WERI-Rb-1 (cell line): ENCODE measurements at regions not wholly inside any gene's neighbourhood (a gene's known extent, or its start where the extent isn't known, plus 50 kb on each side); places are given as distances from the start of the nearest gene placed in this dataset.

Experiments used
- DNase-seq: peaks from one replicate; pipeline ENCODE4 v3.0.0-alpha.2; 2020
- H3K27ac ChIP-seq: fragments of 250-450 bp; sonication (Bioruptor Pico); 2 replicates; pipeline ENCODE4 v1.5.1; 2020; ENCODE audit warnings: mild to moderate bottlenecking, moderate library complexity
- H3K27me3 ChIP-seq: fragments of 250-450 bp; sonication (Bioruptor Pico); 2 replicates; pipeline ENCODE4 v1.5.1; 2021; ENCODE audit warnings: mild to moderate bottlenecking, low read depth, moderate library complexity; ENCODE audit not compliant: insufficient read depth, severe bottlenecking
- H3K36me3 ChIP-seq: fragments of 250-450 bp; sonication (Bioruptor Pico); 2 replicates; pipeline ENCODE4 v1.5.1; 2020; ENCODE audit warnings: mild to moderate bottlenecking, moderate library complexity
- H3K4me3 ChIP-seq: 2 replicates; pipeline ENCODE4 v1.5.1; 2011; ENCODE audit warnings: low read depth, mild to moderate bottlenecking, control low read depth, low read length
- H3K9me3 ChIP-seq: fragments of 250-450 bp; sonication (Bioruptor Pico); 2 replicates; pipeline ENCODE4 v1.5.1; 2021; ENCODE audit warnings: mild to moderate bottlenecking, moderate library complexity; ENCODE audit not compliant: severe bottlenecking
- TF ChIP-seq, protein P1 (sequence below): IDR thresholded peaks from 2 replicates; pipeline ENCODE4 v1.5.1; 2011; ENCODE audit warnings: low read depth, mild to moderate bottlenecking, control low read depth, inconsistent platforms, low read length

DNA sequence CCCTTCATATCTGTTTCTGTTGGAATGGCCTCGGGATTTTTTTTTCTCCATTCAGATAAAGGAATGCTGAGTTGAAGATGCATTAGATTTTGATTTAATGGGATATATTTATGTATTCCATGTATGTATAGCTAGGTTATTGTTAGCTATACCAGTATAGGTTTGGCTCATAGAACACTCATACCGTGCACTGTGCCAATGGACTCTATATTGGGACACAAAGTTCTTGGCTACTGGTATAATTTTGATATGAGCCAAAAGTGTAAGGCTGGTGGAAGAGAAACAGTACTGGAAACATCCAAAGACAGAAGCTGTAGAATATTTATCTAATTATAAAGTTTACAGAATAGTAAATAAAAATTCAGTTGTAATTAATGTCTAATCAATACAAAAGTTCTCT, 1912.1 kb downstream of the STIM2 start:
- no peaks in the 10 kb centered on the region for H3K9me3 ChIP-seq
- H3K36me3 ChIP-seq = no peaks in the 10 kb centered on the region
- no peak overlapping the region for H3K27ac ChIP-seq
- no peak for DNase-seq
- TF ChIP-seq, protein P1, sequence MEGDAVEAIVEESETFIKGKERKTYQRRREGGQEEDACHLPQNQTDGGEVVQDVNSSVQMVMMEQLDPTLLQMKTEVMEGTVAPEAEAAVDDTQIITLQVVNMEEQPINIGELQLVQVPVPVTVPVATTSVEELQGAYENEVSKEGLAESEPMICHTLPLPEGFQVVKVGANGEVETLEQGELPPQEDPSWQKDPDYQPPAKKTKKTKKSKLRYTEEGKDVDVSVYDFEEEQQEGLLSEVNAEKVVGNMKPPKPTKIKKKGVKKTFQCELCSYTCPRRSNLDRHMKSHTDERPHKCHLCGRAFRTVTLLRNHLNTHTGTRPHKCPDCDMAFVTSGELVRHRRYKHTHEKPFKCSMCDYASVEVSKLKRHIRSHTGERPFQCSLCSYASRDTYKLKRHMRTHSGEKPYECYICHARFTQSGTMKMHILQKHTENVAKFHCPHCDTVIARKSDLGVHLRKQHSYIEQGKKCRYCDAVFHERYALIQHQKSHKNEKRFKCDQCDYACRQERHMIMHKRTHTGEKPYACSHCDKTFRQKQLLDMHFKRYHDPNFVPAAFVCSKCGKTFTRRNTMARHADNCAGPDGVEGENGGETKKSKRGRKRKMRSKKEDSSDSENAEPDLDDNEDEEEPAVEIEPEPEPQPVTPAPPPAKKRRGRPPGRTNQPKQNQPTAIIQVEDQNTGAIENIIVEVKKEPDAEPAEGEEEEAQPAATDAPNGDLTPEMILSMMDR = no peak
- no peaks in the 10 kb centered on the region for H3K27me3 ChIP-seq
- H3K4me3 ChIP-seq = no peak overlapping the region

DNA sequence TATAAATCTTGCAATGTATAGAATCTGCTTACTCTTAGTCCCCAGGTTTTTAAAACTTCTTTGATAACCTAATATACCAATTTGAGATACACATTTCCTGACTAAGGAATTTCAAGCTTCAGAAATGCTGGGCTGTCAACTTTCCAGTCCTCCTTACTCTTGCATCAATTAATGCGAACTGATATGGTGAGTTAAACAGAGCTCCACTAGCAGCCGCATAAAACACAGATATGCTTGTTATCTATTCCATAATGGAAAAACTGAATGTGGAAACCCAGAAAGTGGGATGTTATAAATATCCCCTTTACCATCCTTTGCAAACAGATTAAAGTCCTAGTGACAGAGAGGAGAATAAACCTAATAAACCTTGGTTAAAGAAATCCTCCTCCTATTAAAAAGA, 1913.7 kb downstream of the STIM2 start:
- Histone ChIP-seq H3K27ac (no peak overlapping the region), H3K27me3 (no peaks in the 10 kb centered on the region), H3K36me3 (no peaks in the 10 kb centered on the region), H3K9me3 (no peaks in the 10 kb centered on the region), H3K4me3 (no peak overlapping the region)
- DNase-seq = no peak
- TF ChIP-seq, protein P1 = no peak

DNA sequence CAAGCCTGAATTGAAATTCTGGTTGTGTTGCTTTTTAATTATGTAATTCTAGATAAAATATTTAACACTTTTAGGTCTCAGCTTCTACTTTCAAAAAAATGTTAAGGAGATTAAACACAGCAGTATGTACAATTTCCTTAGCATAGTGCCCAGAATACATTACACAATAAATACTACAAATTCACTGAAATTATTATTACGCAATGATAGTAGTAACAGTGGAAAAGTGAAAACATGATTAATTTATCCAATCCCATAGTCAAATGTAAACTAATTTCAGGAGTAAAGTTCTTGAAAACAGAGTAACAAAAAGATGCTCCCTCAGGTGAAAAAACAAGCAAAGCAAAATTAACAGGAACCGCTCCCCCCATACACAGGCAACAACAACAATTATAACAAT, 1915.4 kb downstream of the STIM2 start:
- H3K27me3 ChIP-seq = no peaks in the 10 kb centered on the region
- TF ChIP-seq, protein P1 = no peak
- H3K36me3 ChIP-seq = no peaks in the 10 kb centered on the region
- no peak for DNase-seq
- no peak overlapping the region for H3K4me3 ChIP-seq
- H3K9me3 ChIP-seq = no peaks in the 10 kb centered on the region
- H3K27ac ChIP-seq = no peak overlapping the region

DNA sequence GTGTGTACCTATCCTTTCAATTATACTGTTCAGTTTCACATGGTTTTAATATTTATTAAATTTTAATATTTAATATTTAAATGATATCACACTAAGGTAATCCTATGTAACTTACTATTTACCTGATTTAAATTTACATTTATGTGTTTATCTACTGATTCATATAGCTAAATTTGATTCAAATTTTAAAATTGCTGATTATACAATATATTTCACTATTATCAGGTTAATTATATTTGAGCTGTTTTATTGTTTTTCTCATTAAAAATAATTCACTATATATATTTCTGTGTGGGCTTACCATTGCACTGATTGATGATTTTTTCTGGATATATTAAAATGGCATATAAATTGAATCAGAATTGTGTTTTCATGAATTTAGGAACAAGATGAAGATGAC, 1923.5 kb downstream of the STIM2 start:
- H3K27ac ChIP-seq = no peak overlapping the region
- H3K9me3 ChIP-seq = no peaks in the 10 kb centered on the region
- no peaks in the 10 kb centered on the region for H3K27me3 ChIP-seq
- no peak for DNase-seq
- H3K4me3 ChIP-seq = no peak overlapping the region
- TF ChIP-seq, protein P1 = no peak
- H3K36me3 ChIP-seq = no peaks in the 10 kb centered on the region

DNA sequence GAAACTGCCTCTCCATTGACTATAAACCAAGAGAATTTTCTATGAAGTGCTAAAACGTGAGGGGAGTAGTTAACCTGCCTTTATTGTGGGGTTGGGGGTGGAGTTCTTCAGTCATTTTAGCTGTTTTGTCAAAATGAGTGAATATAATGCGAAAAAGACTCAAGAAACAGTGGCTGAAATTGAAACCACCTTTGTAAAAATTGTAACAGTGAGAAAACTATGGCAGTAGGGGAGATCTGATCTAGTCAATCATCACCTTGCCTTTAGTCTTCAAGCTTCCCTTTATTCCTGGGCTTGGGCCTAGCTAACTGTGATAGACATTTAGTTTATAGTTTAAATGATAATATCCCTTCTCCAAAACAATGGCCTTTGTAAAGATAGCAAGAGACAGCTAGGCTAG, 1927.3 kb downstream of the STIM2 start:
- no peaks in the 10 kb centered on the region for H3K27me3 ChIP-seq
- no peak for DNase-seq
- no peaks in the 10 kb centered on the region for H3K36me3 ChIP-seq
- H3K9me3 ChIP-seq = no peaks in the 10 kb centered on the region
- TF ChIP-seq, protein P1 = no peak
- H3K27ac ChIP-seq = no peak overlapping the region
- no peak overlapping the region for H3K4me3 ChIP-seq

DNA sequence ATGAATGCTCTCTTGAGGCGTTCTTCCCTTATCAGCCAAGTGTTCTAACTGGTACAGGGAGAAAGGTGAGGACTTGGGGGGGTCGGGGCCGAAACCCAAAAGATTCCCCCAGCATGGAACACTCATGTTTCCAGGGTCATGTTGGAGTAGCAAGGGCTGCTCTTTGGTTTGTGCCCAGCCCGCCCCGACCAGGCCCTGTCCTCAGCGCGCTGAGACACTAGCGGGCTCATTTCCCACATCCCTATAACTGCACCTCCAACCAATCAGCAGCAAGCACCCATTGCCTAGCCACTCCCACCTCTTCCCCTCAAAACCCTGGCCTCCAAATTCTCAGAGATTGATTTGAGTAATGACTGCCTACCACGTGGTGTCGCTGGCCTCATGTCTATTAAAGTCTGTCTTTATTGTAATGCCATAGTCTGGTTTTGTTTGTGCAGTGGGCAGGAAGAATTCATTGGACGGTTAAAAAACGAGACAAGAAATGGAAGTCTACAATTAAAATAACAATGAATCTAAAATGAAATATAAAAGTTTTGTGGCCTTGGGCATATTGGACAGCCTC, 1928.4 kb downstream of the STIM2 start:
- Histone ChIP-seq H3K36me3 (no peaks in the 10 kb centered on the region), H3K4me3 (no peak overlapping the region), H3K27ac (no peak overlapping the region), H3K27me3 (no peaks in the 10 kb centered on the region), H3K9me3 (no peaks in the 10 kb centered on the region)
- no peak for DNase-seq
- TF ChIP-seq, protein P1 = no peak
